ENCODE measurements at regions not wholly inside any gene's neighbourhood (a gene's known extent, or its start where the extent isn't known, plus 50 kb on each side); places are given as distances from the start of the nearest gene placed in this dataset.

- TF ChIP-seq ZFX (IDR thresholded peaks at IDR 0.05; ENCODE audit: borderline replicate concordance) = no peak
- TF ChIP-seq, protein P1, sequence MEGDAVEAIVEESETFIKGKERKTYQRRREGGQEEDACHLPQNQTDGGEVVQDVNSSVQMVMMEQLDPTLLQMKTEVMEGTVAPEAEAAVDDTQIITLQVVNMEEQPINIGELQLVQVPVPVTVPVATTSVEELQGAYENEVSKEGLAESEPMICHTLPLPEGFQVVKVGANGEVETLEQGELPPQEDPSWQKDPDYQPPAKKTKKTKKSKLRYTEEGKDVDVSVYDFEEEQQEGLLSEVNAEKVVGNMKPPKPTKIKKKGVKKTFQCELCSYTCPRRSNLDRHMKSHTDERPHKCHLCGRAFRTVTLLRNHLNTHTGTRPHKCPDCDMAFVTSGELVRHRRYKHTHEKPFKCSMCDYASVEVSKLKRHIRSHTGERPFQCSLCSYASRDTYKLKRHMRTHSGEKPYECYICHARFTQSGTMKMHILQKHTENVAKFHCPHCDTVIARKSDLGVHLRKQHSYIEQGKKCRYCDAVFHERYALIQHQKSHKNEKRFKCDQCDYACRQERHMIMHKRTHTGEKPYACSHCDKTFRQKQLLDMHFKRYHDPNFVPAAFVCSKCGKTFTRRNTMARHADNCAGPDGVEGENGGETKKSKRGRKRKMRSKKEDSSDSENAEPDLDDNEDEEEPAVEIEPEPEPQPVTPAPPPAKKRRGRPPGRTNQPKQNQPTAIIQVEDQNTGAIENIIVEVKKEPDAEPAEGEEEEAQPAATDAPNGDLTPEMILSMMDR (IDR thresholded peaks at IDR 0.05) = no peak
Measured at GRCh38 chr18:73626221-73626620, 521.4 kb downstream of the FBXO15 start.

All from 22Rv1 (cell line).